Putamen (tissue), 1 donor: ENCODE measurements at regions not wholly inside any gene's neighbourhood (a gene's known extent, or its start where the extent isn't known, plus 50 kb on each side); places are given as distances from the start of the nearest gene placed in this dataset.
"Not testable (repeated sequence)": the region's sequence is repeated elsewhere in the genome, so short reads cannot be mapped to it uniquely, and the experiment has no call there.

Source experiments
- DNase-seq: peaks from one replicate; pipeline ENCODE4 v3.0.0-alpha.2; 2016; ENCODE audit warnings: low spot score

DNA sequence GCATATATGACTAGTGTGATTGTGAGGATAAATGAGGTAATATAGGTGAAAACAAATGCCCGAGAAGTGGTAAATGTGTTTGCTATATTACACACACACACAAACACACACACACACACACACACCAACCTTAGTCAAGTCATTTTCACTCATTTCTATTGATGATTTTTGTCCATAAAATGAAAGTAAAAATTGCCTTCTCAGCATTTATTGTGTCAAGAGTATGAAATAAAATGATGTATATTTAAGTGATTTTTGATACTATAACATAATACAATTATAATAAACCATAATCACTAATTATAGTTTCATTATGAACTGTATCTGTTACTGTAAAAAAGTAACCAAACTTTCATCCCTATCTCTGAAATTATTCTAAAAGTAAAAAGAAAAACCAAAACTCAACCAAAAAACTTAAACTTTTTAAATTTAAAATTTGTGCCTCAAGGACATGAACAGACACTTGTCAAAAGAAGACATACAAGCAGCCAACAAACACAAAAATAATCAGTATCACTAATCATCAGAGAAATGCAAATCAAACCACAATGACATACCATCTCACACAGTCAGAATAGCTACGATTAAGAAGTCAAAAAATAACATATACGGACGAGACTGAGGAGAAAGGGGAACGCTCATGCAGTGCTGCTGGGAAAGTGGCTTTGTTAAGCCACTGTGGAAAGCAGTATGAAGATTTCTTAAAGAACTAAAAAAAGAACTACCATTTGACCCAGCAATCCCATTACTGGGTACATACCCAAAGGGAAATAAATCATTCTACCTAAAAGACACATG is 601.0 kb downstream of the TMA16 start:
- DNase-seq, result no peak

DNA sequence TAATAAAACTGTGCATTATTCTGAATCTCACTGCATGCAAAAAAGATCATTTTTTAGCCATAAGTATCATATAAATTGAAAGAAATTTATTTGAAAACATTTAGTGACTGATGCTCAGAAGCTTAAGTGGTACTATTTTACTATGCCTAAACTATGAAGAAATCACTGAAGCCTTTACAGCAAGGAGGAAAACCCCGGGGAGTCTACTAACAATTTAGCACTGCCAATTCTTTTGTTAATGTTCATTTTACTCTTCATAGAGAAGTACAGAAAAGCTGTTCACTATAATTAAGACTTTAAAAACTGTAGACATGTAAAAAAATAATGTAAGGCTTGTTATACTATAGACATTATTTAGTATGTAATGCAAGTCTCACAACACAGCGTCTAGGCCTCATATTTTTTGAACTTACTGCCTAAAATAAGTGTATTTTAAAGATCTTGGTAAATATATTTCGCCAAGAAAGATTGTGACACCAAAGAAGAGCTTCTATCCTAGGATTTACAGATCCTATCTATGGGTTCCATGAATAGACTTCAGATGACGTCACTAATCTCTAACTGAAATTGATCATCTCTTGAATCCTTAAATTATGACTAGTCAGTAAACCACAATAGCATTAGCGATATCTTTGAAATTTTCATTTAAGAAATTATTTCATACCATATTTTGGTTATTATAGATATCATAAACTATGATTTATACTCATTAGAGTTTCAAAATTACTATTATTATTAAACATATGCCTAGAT is 602.5 kb downstream of the TMA16 start:
- DNase-seq, result no peak

DNA sequence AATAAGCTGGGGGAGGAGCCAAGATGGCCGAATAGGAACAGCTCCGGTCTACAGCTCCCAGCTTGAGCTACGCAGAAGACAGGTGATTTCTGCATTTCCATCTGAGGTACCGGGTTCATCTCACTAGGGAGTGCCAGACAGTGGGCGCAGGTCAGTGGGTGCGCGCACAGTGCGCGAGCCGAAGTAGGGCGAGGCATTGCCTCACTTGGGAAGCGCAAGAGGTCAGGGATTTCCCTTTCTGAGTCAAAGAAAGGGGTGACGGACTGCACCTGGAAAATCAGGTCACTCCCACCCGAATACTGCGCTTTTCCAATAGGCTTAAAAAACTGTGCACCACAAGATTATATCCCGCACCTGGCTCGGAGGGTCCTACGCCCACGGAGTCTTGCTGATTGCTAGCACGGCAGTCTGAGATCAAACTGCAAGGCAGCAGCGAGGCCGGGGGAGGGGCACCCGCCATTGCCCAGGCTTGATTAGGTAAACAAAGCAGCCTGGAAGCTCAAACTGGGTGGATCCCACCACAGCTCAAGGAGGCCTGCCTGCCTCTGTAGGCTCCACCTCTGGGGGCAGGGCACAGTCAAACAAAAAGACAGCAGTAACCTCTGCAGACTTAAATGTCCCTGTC is 606.4 kb downstream of the TMA16 start:
- DNase-seq, result not testable (repeated sequence)

DNA sequence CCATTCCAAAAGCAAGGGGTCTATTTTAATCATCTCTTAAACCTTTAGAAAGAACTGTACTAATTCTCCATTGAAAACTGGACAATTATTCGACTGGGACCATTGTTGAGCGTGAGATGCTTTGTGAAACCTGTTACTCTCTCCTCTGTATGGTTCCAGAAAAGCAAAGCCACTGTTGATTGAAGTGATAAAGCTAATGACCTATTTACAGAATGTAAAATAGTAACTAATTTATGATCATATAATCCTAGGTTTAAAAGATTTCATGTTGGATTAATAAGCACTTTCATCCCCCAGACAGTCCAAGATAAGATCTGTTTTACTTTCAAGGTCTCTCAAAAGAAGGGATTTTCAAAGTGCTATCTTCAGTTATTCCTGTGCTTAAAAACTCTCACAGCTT is 614.5 kb downstream of the TMA16 start:
- DNase-seq, result no peak

DNA sequence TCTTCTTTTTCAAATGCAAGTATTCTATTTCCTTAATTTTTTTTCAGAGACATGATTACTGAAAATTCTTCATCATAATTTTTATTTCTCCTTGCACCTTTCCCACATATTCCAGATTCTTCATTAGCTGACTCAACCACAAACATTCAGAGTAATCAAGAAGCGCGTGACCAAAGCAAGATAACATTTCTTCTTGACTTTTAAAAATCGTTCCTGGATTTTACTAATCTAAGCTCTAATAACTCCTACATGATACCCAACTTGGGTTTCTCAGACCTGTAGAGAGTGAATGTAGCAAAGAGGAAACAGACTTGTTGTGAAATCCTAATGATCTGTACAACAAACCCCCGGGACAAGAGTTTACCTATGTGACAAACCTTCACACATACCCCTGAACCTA is 615.0 kb downstream of the TMA16 start:
- DNase-seq, result no peak

DNA sequence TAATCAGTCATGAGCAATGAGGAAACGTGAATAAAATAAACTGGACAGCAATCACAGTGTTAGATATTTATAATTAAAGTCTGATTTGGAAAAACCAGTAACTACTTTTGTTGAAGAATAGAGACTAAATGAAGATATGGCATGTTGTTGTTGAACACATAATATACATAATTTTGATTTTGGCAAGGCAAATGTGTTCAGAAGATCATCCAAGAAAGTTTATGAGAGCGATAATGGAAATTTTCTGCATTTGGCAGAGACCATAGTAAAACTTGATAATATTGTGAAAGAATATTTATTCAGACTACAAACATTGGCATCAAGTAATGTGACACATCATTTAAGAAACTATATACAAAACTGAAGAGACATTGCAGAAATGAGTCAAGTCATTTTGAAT is 620.7 kb downstream of the TMA16 start:
- no peak for DNase-seq

DNA sequence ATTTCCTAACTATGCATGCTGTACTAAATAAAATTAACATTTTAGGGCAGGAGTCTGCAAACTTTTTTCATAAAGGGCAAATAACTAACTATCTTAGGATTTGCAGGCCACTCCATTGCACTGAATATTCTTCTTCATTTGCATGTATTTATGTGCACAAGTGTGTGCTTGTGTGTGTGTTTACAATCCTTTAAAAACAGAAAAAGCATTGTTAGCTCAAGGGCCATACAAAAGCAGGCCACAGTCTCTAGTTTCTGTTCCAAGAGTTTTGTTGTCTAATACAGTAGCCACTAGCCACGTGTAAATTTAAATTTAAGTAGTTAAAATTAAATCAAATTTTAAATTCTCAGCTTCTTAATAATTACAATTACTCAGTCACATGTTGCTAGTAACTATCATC is 621.8 kb downstream of the TMA16 start:
- peak; percentile 85 for DNase-seq

DNA sequence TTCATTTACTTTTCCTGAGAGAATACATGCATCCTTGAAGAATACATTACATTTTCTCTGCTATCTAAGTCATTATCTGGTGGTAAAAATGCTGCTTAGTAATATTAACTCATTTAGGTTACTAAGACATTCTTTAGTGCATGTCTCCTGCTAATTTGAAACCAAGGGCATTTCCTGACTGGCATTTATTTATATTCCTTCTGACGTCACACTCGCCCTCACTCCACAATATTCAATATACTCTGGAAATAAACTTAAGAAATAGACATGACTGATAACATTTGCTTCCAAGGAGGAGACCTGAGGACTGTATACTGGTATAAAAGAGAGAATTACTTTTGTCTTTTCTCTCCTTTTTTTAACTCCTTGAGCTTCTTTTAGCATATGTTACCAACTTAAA is 619.5 kb upstream of the SMIM31 start:
- no peak for DNase-seq

DNA sequence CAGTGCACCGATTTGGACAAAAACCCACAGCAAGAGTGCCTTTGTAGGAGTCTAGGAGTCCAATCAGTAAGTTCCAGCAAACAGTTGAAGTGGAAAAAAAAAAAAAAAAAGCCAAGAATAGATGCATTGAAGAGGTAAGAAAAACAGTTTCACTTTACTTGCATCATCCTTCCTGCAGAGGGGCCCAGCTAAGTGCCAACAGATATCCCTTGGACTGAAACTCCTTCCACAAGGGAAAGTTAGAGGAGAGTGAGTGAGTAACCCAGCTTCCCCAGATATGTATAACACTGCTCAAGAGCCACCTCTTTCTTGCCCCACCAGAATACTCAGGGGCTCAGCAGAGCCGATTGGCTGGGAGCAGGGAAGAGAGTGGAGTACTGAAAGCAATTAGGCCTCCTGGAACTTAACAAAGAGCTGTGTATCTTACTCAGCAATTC is 617.7 kb upstream of the SMIM31 start:
- DNase-seq, result no peak

DNA sequence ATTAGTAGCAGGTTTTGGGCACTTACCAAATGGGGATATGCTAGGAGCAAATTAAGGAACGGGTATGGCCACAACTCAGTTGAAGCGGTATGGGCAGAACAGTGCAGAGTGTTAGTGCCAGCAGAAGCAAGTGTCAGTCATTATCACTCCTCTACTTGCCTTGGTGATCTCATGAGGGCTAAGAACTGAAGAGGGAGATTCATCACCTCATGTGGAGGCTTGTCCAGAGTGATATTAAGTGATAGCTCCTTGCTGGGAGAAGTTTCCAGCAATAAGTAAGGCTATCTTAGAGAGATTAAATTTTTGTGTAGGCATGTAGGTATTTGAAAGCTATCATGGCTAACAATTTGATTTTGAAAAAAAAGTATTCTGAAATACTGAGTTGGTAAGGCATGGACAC is 615.4 kb upstream of the SMIM31 start:
- DNase-seq, result no peak

DNA sequence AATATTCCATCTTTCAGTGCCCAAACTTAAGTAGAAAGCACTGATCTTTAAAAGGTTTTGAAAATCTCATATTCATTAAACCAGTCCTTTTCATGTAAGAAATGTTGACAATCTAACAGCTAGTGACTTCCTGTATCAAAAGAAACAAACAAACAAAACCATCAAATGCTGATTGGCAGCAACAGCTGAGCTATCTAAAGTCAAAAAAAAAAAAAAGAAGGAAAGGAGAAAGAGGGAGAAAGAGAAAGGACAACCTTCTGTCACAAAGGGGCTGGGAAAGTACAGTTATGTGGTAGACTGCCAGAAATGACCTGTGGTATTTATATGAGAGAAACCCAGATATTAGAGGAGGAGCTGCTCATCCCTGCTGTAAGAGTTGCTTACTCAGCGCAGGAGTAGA is 614.6 kb upstream of the SMIM31 start:
- no peak for DNase-seq

DNA sequence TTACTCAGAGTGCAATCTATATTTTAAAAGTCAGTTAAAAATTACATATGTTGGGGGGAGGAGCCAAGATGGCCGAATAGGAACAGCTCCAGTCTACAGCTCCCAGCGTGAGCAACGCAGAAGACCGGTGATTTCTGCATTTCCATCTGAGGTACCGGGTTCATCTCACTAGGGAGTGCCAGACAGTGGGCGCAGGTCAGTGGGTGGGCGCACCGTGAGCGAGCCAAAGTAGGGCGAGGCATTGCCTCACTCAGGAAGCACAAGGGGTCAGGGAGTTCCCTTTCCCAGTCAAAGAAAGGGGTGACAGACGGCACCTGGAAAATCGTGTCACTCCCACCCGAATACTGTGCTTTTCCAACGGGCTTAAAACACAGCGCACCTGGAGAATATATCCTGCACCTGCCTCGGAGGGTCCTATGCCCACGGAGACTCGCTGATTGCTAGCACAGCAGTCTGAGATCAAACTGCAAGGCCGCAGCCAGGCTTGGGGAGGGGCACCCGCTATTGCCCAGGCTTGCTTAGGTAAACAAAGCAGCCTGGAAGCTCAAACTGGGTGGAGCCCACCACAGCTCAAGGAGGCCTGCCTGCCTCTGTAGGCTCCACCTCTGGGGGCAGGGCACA is 612.1 kb upstream of the SMIM31 start:
- DNase-seq, result not testable (repeated sequence)

DNA sequence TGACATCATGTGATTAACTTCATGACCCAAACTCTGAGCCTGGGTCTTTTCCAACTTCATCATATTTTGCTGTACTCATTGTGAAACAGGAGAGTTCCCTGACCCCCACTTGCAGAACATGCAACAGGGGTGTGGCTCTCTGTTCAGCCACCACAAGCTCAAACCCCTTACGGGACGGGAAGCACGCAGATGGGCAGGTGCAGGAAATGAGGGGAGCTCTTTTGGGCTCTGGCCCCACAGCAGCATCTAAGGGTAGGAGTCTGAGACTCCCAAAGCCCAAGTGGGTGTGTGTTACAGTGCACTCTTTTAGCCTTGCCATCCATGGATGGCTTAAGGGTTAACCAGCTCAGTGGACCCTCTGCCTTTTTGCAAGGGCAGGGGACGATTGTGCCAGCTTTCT is 599.5 kb upstream of the SMIM31 start:
- DNase-seq, result no peak

DNA sequence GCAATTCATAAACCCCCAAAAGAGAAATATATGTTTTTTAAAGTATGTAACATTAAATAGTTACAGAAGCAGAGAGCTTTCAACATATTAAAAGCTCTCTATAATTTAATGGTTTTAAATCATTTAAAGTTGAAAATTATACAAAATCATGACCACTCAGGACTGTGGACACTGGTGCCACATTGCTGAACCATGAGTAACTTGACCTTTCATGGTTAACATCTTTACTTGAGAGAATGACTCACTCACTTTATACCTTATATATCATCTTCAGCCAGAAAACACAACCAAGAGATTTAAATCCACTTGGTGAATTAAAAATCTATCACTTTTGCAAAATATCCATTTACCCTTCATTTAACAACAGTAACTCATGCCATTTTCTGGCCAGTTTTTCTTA is 584.3 kb upstream of the SMIM31 start:
- DNase-seq, result no peak

DNA sequence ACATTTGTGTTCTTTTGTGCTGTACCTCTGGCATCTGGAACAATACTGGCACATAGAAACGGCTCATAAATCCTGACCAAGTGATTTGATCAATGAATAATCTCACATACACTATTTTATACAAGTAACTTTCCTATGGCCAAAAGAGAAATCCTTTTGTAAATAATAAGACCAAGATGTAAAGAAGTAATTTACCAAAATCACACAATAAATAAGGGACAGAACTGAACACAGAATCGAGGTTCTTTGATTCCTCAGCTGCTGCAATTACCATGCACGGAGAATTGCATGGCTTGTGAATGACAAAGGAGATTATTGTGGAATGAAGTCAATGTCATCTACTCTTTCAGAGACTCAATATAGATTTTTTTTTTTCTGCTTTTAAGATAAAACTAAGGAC is 576.8 kb upstream of the SMIM31 start:
- peak; percentile 60 for DNase-seq

DNA sequence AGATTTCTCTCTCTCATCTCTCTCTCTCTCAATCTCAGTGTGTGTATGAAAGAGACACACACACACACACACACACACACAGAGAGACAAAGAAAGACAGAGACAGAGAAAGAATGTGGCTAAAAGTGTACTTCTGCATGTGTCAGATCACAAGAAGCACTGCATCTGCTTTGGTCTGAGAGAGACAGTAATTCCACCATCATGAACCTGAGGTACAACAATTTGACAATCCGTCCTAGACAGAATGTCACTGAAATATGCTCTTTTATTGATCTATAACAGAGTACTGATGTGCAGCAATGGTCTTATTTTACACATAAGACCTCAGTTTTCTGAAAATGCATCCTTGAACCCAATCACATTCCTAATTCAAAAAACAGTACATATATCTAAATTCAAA is 576.2 kb upstream of the SMIM31 start:
- DNase-seq, result no peak

DNA sequence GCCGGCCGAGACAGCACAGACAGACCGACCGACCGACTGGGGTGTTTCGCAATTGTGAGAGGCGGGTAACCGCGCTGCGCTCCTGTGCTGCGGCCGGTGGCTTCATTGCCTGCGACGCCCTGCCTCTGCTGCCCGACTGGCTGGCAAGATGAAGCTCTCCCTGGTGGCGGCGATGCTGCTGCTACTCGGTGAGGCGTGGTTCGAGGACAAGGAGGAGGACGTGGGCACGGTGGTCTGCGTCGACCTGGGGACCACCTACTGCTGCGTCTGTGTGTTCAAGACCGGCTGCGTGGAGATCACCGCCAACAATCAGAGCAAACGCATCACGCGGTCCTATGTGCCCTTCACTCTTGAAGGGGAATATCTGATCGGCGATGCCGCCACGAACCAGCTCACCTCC is 565.7 kb upstream of the SMIM31 start:
- no peak for DNase-seq

DNA sequence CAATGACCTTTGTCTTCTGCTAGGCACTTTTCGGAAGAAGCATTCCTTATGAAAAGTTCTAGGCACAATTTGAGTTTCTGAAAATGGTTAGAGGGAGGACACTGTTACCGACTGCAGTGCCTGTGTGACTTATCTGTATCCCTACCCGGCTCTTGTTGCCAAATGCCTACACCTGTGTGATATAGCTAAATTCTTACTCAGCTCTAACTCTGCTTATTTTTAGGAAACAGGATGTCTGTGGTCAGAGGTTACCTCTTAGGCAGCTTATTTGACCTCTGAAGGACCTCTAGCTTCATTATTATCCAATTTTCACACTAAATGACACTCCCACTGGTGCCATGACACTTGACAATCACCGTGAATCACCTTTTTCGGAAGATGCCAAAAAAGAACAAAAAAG is 561.1 kb upstream of the SMIM31 start:
- DNase-seq, result no peak

DNA sequence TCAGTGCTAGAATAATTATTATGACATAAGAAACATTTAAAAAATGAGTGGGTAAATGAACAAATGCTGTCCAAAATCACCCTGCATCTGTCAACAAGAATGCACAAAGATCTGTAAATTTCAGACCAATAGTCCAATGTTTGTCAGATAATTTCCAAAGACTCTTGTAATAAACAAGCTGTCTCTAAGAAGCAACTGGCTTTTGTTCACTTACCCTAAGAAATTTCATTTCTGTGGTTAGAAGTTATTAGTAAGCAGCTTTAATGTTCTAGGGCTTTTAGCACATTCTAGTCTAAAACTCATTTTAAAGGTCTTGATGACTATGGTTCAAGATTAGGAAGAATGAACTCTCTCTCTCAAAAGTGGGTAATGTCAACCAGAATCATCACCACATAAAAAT is 560.3 kb upstream of the SMIM31 start:
- DNase-seq, result no peak

DNA sequence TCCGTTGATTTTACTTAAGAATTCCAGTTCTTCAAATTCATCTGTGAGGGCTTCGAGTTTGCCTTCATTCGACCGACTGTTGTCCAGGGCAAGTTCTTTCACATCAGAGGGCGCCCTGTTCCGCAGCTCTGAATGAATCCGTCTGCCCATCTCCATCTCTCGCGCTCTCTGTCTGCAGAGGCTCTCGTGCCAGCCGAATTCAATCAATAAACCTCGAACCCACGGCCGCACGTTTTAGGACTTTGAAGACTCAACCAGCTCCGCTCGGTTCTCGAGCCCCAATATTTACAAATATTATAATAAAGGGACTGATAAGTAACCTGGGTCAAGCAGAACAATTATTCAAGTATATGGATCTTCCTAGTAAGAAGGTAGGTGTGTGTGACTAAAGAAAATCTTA is 556.4 kb upstream of the SMIM31 start:
- DNase-seq, result no peak

DNA sequence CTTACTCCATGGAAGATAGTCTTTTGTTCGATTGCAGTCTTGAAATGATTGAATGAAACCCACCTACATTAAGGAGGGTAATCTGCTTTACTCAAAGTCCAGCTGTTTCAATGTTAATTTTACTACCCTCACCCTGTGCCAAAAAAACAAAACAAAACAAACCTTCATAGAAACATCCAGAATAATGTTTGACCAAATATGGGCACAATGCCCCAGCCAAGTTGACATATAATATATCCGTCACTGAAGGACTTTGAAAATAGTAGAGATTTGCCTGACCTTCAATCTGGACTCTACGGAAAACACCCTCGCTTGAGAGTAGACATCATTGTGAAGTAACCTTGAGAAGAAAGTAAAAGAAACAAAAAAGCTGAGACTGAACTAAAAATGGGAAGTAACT is 550.5 kb upstream of the SMIM31 start:
- no peak for DNase-seq

DNA sequence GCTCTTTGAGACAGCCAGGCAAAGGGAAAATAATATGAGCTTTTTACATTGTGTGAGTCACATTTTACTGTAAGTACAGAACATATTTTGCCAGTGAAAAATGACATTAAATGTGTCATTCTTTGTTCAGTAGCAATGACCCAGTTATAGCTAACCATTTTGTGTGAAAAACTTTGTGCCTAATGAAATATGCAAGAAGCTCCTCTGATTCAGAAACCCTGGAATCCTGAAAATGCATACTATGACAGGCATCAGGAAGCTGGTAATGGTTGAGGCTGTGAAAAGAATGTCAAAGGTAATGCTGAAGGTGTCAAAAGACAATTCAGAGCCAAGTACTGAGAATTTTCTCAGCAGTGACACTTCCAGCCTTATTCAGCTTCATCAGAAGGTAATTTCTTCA is 549.5 kb upstream of the SMIM31 start:
- peak; percentile 69 for DNase-seq

DNA sequence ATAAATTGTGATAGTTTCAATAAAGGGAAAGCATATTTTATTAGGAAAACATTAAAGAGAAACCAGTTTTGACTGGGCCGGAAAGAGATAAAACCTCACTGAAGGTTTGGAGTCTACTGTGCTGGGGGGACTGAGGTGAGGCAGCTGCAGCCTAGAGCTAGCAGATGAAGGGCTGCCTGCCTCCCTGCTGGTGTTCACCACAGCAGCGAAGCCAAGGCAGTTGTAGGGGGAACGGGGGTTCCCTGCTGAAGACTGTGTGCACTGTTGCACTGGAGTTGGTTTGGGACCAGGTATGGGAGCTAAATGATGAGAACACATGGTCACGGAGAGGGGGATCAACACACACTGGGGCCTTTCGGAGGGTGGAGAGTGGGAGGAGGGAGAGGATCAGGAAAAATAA is 546.5 kb upstream of the SMIM31 start:
- DNase-seq, result no peak
